Keratinocyte (primary cell): ENCODE measurements at regions not wholly inside any gene's neighbourhood (a gene's known extent, or its start where the extent isn't known, plus 50 kb on each side); places are given as distances from the start of the nearest gene placed in this dataset.

ENCODE experiments used
- EZH2 ChIP-seq: IDR thresholded peaks from one replicate; pipeline ENCODE4 v1.6.1; 2012; ENCODE audit warnings: inconsistent platforms, mild to moderate bottlenecking, low read length, moderate library complexity
- TF ChIP-seq, protein P1 (sequence below), 3 experiments: IDR thresholded peaks in 1 of 3; conservative IDR thresholded peaks in 1 of 3; optimal IDR thresholded peaks in 1 of 3; 2 replicates in 2 of 3; 3 replicates in 1 of 3; pipeline versions ENCODE3 to v1.5.1; 2011; ENCODE audit warnings: low read length in 3 of 3, mild to moderate bottlenecking in 3 of 3, moderate library complexity in 2 of 3, control low read depth in 1 of 3, inconsistent platforms in 1 of 3; ENCODE audit not compliant: insufficient read depth in 2 of 3; ENCODE audit errors: extremely low read depth in 1 of 3

DNA sequence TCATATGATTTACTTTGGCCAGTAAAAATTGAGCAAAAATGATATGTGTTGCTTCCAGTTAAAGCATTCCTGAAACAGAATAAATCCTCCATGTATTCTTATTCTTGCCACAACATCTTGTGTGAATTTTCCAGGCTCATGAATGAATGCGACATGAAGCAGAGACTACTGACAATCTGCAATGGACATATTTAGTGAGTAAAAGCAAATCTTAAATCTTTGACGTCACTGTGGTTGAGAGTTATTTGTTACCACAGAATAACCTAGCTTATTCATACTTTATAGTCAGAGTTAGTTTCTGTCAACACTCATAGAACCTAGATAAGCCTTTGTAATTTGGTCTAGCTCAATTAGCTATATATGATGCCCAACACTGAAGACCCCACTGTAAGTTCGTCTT, 1443.1 kb downstream of the PCDH9 start:
- TF ChIP-seq, protein P1, sequence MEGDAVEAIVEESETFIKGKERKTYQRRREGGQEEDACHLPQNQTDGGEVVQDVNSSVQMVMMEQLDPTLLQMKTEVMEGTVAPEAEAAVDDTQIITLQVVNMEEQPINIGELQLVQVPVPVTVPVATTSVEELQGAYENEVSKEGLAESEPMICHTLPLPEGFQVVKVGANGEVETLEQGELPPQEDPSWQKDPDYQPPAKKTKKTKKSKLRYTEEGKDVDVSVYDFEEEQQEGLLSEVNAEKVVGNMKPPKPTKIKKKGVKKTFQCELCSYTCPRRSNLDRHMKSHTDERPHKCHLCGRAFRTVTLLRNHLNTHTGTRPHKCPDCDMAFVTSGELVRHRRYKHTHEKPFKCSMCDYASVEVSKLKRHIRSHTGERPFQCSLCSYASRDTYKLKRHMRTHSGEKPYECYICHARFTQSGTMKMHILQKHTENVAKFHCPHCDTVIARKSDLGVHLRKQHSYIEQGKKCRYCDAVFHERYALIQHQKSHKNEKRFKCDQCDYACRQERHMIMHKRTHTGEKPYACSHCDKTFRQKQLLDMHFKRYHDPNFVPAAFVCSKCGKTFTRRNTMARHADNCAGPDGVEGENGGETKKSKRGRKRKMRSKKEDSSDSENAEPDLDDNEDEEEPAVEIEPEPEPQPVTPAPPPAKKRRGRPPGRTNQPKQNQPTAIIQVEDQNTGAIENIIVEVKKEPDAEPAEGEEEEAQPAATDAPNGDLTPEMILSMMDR (optimal IDR thresholded peaks at IDR 0.05 in 1 of 3, IDR thresholded peaks at IDR 0.05 in 1 of 3, conservative IDR thresholded peaks at IDR 0.05 in 1 of 3; ENCODE audit: extremely low read depth in 1 of 3, insufficient read depth in 2 of 3, low read length in 3 of 3) = no peak
- TF ChIP-seq EZH2 = no peak
